ENCODE measurements at regions not wholly inside any gene's neighbourhood (a gene's known extent, or its start where the extent isn't known, plus 50 kb on each side); places are given as distances from the start of the nearest gene placed in this dataset.
A peak's percentile ranks its signal among the peaks of the same experiment; 100 is the strongest.

DNA sequence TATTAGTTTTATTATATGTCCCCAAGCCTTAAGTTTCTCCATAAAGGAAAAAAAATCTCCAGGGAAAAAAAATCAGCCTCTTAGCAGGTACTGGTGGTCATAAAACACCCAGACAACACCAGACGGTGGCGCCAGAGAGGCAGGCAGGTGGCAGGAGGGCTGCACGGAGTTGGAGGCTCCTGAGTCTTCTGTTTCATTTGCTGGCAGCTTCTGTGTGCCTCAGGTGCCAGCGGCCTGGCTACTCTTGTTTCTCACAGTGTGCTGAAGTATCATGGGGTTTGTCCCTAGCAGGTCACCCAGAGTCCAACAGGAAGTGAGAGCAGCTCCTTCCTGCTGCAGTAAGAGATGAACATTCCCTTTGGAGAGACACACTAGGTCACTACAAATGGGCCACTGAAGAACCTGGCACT lies 123.3 kb upstream of the GADD45A start:
- BruUV-seq (replicated peaks), result no TSS peak
- no peak overlapping the region for H3K9ac ChIP-seq (ENCODE audit: control insufficient read depth, insufficient read depth, low read length)
- H3K27ac ChIP-seq (ENCODE audit: control insufficient read depth, insufficient read depth), result no peak overlapping the region
- FAIRE-seq (peak; percentile 35), ATAC-seq (peak; percentile 94), DNase-seq (ENCODE audit: low read depth, low spot score) (peak; percentile 24)
- H3K36me3 ChIP-seq (ENCODE audit: control insufficient read depth in 2 of 2, insufficient read depth in 2 of 2, low read length in 1 of 2), result no peaks in the 10 kb centered on the region
- 0% methylated on average over 4 of the region's 4 CpGs for WGBS (ENCODE audit: insufficient coverage, insufficient replicate concordance, low lambda C conversion rate, missing lambda C conversion rate)
- no peaks in the 10 kb centered on the region for H4K20me1 ChIP-seq (ENCODE audit: control insufficient read depth, insufficient read depth)
- intact Hi-C loops (cut with micrococcal nuclease; ENCODE audit: unreplicated experiment), result loop anchor here (1.0 to 2.0 kb wide), 3 partner anchors 121 to 199 kb away; no protein-coding TSS in a partner anchor
- H3K9me3 ChIP-seq (replicated peaks; ENCODE audit: control insufficient read depth, insufficient read depth, low read length), result no peaks in the 10 kb centered on the region; the same call in 2 of the 3 replicates
- H3K27me3 ChIP-seq (replicated peaks in 1 of 2; ENCODE audit: control insufficient read depth in 2 of 2, insufficient read depth in 2 of 2, low read length in 1 of 2), result no peaks in the 10 kb centered on the region
- no peak overlapping the region for H3K4me3 ChIP-seq
- ChIA-PET POLR2A (interaction anchor here (0.6 to 1.6 kb wide), 6 partner anchors 21 to 198 kb away, joined by 3 to 9 read pairs (median 3); partner anchors contain the start of gene GADD45A), RAD21 (ENCODE audit: unreplicated experiment) (interaction anchor here (0.7 to 6.1 kb wide), 26 partner anchors 10 to 291 kb away, joined by 3 to 86 read pairs (median 4); partner anchors contain the start of gene GADD45A), SMC1A (ENCODE audit: uncharacterized antibody, unreplicated experiment) (interaction anchor here (0.8 to 11.5 kb wide), 32 partner anchors 9 to 288 kb away, joined by 3 to 205 read pairs (median 5); partner anchors contain the start of gene GADD45A), CTCF (interaction anchor here (0.7 to 11.5 kb wide), 55 partner anchors 9 to 594 kb away, joined by 3 to 227 read pairs (median 5); partner anchors contain the start of gene GADD45A)
- no peak overlapping the region for H2AFZ ChIP-seq (ENCODE audit: control insufficient read depth, low read depth, low read length)
- H3K79me2 ChIP-seq (ENCODE audit: control insufficient read depth, insufficient read depth, low read length), result no peaks in the 10 kb centered on the region
- no peak overlapping the region for H3K4me2 ChIP-seq (ENCODE audit: control insufficient read depth, insufficient read depth)
- in situ Hi-C loops (cut with MboI), result no loop called here
- no peaks in the 10 kb centered on the region; the same call in 1 of the 2 replicates for H3K4me1 ChIP-seq (ENCODE audit: control insufficient read depth, insufficient read depth, low read length)
- TF ChIP-seq FOXK2 (IDR thresholded peaks at IDR 0.05) (no peak), SP1 (IDR thresholded peaks at IDR 0.05; ENCODE audit: low read depth, low read length) (no peak), SPI1 (IDR thresholded peaks at IDR 0.05; ENCODE audit: borderline replicate concordance, insufficient read depth, low read depth, low read length) (0 out of 2 replicates have a peak, but pooled peaks have one; percentile 41), EZH2 (IDR thresholded peaks at IDR 0.05; ENCODE audit: borderline replicate concordance, control insufficient read depth, low read depth, low read length) (no peak), TBL1XR1 (IDR thresholded peaks at IDR 0.05; ENCODE audit: low read depth, low read length) (no peak), SMARCA5 (IDR thresholded peaks at IDR 0.05) (peak; percentile 62; the same call in 1 of the 2 replicates), BHLHE40 (IDR thresholded peaks at IDR 0.05; ENCODE audit: borderline replicate concordance in 1 of 2, low read depth in 2 of 2, low read length in 1 of 2) (peak; percentile 30 to 57; a peak in 3 of 4 replicates), RFX5 (IDR thresholded peaks at IDR 0.05; ENCODE audit: low read depth, low read length) (no peak), CREB1 (IDR thresholded peaks at IDR 0.05; ENCODE audit: low read depth) (0 out of 2 replicates have a peak, but pooled peaks have one; percentile 10), CHD2 (IDR thresholded peaks at IDR 0.05; ENCODE audit: borderline replicate concordance, low read depth, low read length) (no peak), KLF5 (IDR thresholded peaks at IDR 0.05; ENCODE audit: partially characterized antibody) (no peak), ASH2L (IDR thresholded peaks at IDR 0.05; ENCODE audit: borderline replicate concordance, low read depth) (no peak), ZBED1 (IDR thresholded peaks at IDR 0.05; ENCODE audit: borderline replicate concordance) (no peak), DPF2 (IDR thresholded peaks at IDR 0.05) (peak; percentile 37; the same call in 1 of the 2 replicates), STAT1 (conservative IDR thresholded peaks at IDR 0.05) (no peak)
- TF ChIP-seq, protein P1, sequence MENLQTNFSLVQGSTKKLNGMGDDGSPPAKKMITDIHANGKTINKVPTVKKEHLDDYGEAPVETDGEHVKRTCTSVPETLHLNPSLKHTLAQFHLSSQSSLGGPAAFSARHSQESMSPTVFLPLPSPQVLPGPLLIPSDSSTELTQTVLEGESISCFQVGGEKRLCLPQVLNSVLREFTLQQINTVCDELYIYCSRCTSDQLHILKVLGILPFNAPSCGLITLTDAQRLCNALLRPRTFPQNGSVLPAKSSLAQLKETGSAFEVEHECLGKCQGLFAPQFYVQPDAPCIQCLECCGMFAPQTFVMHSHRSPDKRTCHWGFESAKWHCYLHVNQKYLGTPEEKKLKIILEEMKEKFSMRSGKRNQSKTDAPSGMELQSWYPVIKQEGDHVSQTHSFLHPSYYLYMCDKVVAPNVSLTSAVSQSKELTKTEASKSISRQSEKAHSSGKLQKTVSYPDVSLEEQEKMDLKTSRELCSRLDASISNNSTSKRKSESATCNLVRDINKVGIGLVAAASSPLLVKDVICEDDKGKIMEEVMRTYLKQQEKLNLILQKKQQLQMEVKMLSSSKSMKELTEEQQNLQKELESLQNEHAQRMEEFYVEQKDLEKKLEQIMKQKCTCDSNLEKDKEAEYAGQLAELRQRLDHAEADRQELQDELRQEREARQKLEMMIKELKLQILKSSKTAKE (IDR thresholded peaks at IDR 0.05; ENCODE audit: low read depth, poor library complexity, severe bottlenecking), result no peak
- TF ChIP-seq, protein P2, sequence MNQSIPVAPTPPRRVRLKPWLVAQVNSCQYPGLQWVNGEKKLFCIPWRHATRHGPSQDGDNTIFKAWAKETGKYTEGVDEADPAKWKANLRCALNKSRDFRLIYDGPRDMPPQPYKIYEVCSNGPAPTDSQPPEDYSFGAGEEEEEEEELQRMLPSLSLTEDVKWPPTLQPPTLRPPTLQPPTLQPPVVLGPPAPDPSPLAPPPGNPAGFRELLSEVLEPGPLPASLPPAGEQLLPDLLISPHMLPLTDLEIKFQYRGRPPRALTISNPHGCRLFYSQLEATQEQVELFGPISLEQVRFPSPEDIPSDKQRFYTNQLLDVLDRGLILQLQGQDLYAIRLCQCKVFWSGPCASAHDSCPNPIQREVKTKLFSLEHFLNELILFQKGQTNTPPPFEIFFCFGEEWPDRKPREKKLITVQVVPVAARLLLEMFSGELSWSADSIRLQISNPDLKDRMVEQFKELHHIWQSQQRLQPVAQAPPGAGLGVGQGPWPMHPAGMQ (IDR thresholded peaks at IDR 0.05; ENCODE audit: borderline replicate concordance), result no peak
- TF ChIP-seq, protein P3, sequence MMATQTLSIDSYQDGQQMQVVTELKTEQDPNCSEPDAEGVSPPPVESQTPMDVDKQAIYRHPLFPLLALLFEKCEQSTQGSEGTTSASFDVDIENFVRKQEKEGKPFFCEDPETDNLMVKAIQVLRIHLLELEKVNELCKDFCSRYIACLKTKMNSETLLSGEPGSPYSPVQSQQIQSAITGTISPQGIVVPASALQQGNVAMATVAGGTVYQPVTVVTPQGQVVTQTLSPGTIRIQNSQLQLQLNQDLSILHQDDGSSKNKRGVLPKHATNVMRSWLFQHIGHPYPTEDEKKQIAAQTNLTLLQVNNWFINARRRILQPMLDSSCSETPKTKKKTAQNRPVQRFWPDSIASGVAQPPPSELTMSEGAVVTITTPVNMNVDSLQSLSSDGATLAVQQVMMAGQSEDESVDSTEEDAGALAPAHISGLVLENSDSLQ (IDR thresholded peaks at IDR 0.05), result no peak
- TF ChIP-seq, protein P4, sequence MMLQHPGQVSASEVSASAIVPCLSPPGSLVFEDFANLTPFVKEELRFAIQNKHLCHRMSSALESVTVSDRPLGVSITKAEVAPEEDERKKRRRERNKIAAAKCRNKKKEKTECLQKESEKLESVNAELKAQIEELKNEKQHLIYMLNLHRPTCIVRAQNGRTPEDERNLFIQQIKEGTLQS (IDR thresholded peaks at IDR 0.05; ENCODE audit: borderline replicate concordance, extremely low read depth, low read depth, low read length), result no peak

Measured in GM12878 (cell line).